Stimulated activated CD4-positive, alpha-beta T cell treated with anti-CD3 and anti-CD28 coated beads, Interleukin-4, amount 100 ng/mL, for 1 hour (primary cell): ENCODE measurements at regions not wholly inside any gene's neighbourhood (a gene's known extent, or its start where the extent isn't known, plus 50 kb on each side); places are given as distances from the start of the nearest gene placed in this dataset.

Source experiments
- DNase-seq: peaks from one replicate; pipeline ENCODE4 v3.0.0-alpha.2; 2020

GRCh38 chr16:48919791-48920190 lies 309.8 kb upstream of the N4BP1 start:
- DNase-seq = no peak

GRCh38 chr16:48918520-48919258 lies 308.7 kb upstream of the N4BP1 start:
- no peak for DNase-seq

GRCh38 chr16:48916566-48916965 lies 306.6 kb upstream of the N4BP1 start:
- DNase-seq = no peak

GRCh38 chr16:48914070-48914469 lies 304.1 kb upstream of the N4BP1 start:
- DNase-seq = no peak

GRCh38 chr16:48913384-48913783 lies 303.4 kb upstream of the N4BP1 start:
- DNase-seq = no peak

- no peak for DNase-seq
Observed at GRCh38 chr16:48912360-48912759, 302.4 kb upstream of the N4BP1 start.

GRCh38 chr16:48911700-48912099 lies 301.7 kb upstream of the N4BP1 start:
- no peak for DNase-seq

GRCh38 chr16:48910214-48910613 lies 300.2 kb upstream of the N4BP1 start:
- DNase-seq = no peak

GRCh38 chr16:48909231-48909630 lies 299.3 kb upstream of the N4BP1 start:
- no peak for DNase-seq

- DNase-seq = no peak
Observed at GRCh38 chr16:48907906-48908634, 298.1 kb upstream of the N4BP1 start.

GRCh38 chr16:48905632-48906505 lies 295.9 kb upstream of the N4BP1 start:
- DNase-seq = no peak

GRCh38 chr16:48904333-48904732 lies 294.4 kb upstream of the N4BP1 start:
- no peak for DNase-seq

- DNase-seq = no peak
Observed at GRCh38 chr16:48903039-48903438, 293.1 kb upstream of the N4BP1 start.

GRCh38 chr16:48901712-48902374 lies 291.9 kb upstream of the N4BP1 start:
- DNase-seq = no peak

GRCh38 chr16:48899500-48899899 lies 289.5 kb upstream of the N4BP1 start:
- DNase-seq = no peak

GRCh38 chr16:48897698-48898205 lies 287.8 kb upstream of the N4BP1 start:
- no peak for DNase-seq

GRCh38 chr16:48895142-48895541 lies 285.2 kb upstream of the N4BP1 start:
- no peak for DNase-seq

GRCh38 chr16:48892893-48893292 lies 282.9 kb upstream of the N4BP1 start:
- no peak for DNase-seq

- DNase-seq = no peak
Observed at GRCh38 chr16:48887646-48888210, 277.7 kb upstream of the N4BP1 start.

GRCh38 chr16:48885471-48885870 lies 275.5 kb upstream of the N4BP1 start:
- no peak for DNase-seq

- DNase-seq = no peak
Observed at GRCh38 chr16:48881272-48881671, 271.3 kb upstream of the N4BP1 start.
